ENCODE measurements at regions not wholly inside any gene's neighbourhood (a gene's known extent, or its start where the extent isn't known, plus 50 kb on each side); places are given as distances from the start of the nearest gene placed in this dataset.
"Not testable (repeated sequence)": the region's sequence is repeated elsewhere in the genome, so short reads cannot be mapped to it uniquely, and the experiment has no call there.

GRCh38 chr12:14225064-14225463, 140.4 kb upstream of the ATF7IP start:
- no peak for TF ChIP-seq CTCF (IDR thresholded peaks at IDR 0.05)
- H3K4me1 ChIP-seq: no peaks in the 10 kb centered on the region
- H3K27me3 ChIP-seq: no peaks in the 10 kb centered on the region
- H3K36me3 ChIP-seq: no peaks in the 10 kb centered on the region
- peaks cover 0 to 12% of the 10 kb centered on the region in 2 donors for H3K9me3 ChIP-seq
- DNase-seq (no peak), ATAC-seq (no peak)
- no peak overlapping the region for H3K27ac ChIP-seq
- intact Hi-C loops (cut with DNase I): no loop called here
- no peak overlapping the region for H3K4me3 ChIP-seq

GRCh38 chr12:14235176-14235575, 130.3 kb upstream of the ATF7IP start:
- ATAC-seq; H3K4me3 ChIP-seq; H3K4me1 ChIP-seq; H3K27me3 ChIP-seq; DNase-seq; intact Hi-C loops (cut with DNase I); H3K27ac ChIP-seq; H3K36me3 ChIP-seq: not testable (repeated sequence)
- H3K9me3 ChIP-seq: peaks cover 0 to 14% of the 10 kb centered on the region in 2 donors

- H3K4me1 ChIP-seq: peaks cover 0 to 15% of the 10 kb centered on the region in 2 donors
- H3K27ac ChIP-seq; H3K27me3 ChIP-seq; intact Hi-C loops (cut with DNase I); H3K9me3 ChIP-seq; DNase-seq; H3K4me3 ChIP-seq; H3K36me3 ChIP-seq; ATAC-seq: not testable (repeated sequence)
These were observed 128.8 kb upstream of the ATF7IP start for GRCh38 chr12:14236641-14237040.

- Histone ChIP-seq H3K27ac (no peak overlapping the region), H3K9me3 (peaks cover 0 to 16% of the 10 kb centered on the region in 2 donors), H3K4me1 (peaks cover 0 to 15% of the 10 kb centered on the region in 2 donors), H3K36me3 (no peaks in the 10 kb centered on the region), H3K4me3 (no peak overlapping the region), H3K27me3 (no peaks in the 10 kb centered on the region)
- intact Hi-C loops (cut with DNase I): no loop called here
- TF ChIP-seq CTCF (IDR thresholded peaks at IDR 0.05): peak; percentile 55 to 72
- ATAC-seq (peak; percentile 84), DNase-seq (peak in 1 of 4 donors; percentile 44)
These were observed 127.2 kb upstream of the ATF7IP start for GRCh38 chr12:14238221-14238792.

GRCh38 chr12:14239350-14239934, 126.0 kb upstream of the ATF7IP start:
- TF ChIP-seq CTCF (IDR thresholded peaks at IDR 0.05): no peak
- peaks cover 0 to 15% of the 10 kb centered on the region in 2 donors for H3K4me1 ChIP-seq
- peak; percentile 80 for ATAC-seq
- H3K9me3 ChIP-seq: peaks cover 0 to 28% of the 10 kb centered on the region in 2 donors
- H3K27ac ChIP-seq: peak overlapping the region in 1 of 2 donors; percentile 49
- intact Hi-C loops (cut with DNase I): no loop called here
- peak overlapping the region in 1 of 2 donors; percentile 22 for H3K4me3 ChIP-seq
- DNase-seq: peak in 2 of 4 donors; percentile 24 to 43
- no peaks in the 10 kb centered on the region for H3K27me3 ChIP-seq
- H3K36me3 ChIP-seq: no peaks in the 10 kb centered on the region

- H3K4me1 ChIP-seq: peaks cover 0 to 15% of the 10 kb centered on the region in 2 donors
- no peaks in the 10 kb centered on the region for H3K36me3 ChIP-seq
- ATAC-seq (peak; percentile 63), DNase-seq (peak in 1 of 4 donors; percentile 26)
- H3K4me3 ChIP-seq: peak overlapping the region in 1 of 2 donors; percentile 22
- TF ChIP-seq CTCF (IDR thresholded peaks at IDR 0.05): no peak
- no peaks in the 10 kb centered on the region for H3K27me3 ChIP-seq
- peaks cover 0 to 28% of the 10 kb centered on the region in 2 donors for H3K9me3 ChIP-seq
- H3K27ac ChIP-seq: peak overlapping the region in 1 of 2 donors; percentile 49
- intact Hi-C loops (cut with DNase I): no loop called here
These were observed 125.3 kb upstream of the ATF7IP start for GRCh38 chr12:14239935-14240872.

Data from left lung (tissue), 4 donors.